ENCODE measurements at regions not wholly inside any gene's neighbourhood (a gene's known extent, or its start where the extent isn't known, plus 50 kb on each side); places are given as distances from the start of the nearest gene placed in this dataset.
A peak's percentile ranks its signal among the peaks of the same experiment; 100 is the strongest.

DNA sequence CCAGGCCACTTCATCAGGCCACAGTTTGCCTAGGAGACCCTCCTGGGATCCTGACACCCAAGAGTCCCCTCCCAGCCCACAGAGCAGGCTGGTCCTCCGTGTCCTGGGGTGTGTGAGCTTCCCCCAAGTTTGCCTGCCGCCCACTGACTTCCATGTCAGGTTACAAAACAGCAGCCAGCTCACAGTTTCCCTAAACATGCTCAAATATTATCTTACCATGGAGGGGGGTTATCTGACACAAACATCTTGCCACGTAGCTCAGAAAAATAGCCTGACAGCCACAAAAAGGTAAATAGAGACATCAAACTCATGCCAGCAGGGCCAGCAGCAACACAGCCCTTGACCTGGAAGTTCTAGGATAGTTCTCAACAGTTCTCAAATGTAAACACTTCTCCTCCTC, 346.5 kb downstream of the TNS1 start:
- no peak for DNase-seq (ENCODE audit: low spot score)

DNA sequence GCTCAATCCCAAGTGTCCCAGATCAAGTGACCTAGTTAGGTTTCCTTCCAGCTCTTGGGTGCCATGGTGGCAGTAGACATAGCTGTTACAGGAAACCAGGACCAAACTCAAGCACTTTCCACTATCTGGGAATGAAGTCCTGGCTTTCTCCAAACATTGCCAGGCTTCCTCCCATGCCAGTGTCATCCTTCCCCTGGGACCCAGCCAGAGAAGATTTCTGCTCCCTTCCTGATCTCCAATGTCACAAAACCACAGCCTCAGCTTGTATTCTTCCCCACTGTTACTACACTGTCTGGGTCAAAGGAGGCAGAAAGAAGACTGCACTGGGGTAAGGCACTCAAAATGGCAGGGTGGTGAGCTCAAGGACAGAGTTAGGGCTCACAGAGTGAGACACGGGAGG, 347.1 kb downstream of the TNS1 start:
- no peak for DNase-seq (ENCODE audit: low spot score)

DNA sequence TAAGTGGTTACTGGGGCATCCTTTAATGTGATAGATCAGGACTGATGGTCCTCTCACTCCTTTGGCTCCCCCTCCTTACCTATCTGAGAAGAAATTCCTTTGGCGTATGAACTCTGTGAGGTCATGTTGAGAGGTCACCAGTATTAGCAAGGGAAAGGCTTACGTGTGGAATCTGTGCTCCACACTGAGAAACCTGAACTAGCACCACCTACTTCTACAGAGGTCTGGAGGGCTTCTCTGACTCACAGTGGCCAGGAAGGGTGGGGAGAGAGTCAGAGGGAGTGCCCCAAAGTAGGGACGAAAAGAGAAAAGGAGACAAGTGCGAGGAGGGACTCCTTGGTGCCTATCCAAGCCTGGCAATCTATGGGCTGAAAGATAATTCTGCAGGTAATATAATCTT, 348.6 kb downstream of the TNS1 start:
- no peak for DNase-seq (ENCODE audit: low spot score)

DNA sequence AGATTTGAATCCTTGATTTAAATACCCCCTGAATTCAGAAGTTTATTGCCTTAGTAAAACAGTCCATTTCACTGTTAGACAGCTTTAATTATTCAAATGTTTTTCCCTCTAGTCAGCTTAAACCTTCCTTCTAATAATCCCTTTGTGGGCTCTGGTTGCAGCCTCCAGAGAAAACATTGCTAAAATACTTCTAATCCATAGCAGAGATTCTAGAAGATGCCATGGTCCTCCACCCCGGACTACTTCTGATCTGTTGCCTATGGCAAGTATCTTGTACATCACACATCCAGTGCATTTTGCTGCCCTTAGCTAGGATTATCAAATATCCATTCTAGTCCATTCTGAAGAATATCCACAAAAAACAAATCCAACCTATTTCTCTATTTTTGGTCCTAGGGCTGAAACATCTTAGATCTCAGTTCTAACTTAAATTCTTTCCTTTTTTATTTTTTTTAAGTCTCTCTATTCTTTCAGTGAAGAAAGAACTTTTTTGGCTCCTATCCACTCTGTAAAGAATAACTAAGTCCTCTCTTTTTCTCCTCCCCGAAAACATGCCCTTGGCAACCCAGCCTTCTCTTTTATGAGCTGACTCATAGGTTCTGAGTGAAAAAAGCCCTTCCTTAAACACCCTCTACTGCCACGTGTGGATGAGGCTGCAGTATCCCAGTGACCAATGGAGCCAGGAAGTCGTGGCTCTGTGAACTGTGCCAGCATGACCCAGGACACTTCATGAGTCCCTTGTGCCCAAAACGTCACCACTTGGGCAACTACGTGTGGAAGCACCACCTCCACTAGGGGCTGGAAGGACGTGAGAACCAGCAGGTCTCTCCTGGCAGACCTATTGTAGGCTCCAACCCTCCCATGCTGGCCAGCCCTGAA, 349.8 kb downstream of the TNS1 start:
- no peak for DNase-seq (ENCODE audit: low spot score)

DNA sequence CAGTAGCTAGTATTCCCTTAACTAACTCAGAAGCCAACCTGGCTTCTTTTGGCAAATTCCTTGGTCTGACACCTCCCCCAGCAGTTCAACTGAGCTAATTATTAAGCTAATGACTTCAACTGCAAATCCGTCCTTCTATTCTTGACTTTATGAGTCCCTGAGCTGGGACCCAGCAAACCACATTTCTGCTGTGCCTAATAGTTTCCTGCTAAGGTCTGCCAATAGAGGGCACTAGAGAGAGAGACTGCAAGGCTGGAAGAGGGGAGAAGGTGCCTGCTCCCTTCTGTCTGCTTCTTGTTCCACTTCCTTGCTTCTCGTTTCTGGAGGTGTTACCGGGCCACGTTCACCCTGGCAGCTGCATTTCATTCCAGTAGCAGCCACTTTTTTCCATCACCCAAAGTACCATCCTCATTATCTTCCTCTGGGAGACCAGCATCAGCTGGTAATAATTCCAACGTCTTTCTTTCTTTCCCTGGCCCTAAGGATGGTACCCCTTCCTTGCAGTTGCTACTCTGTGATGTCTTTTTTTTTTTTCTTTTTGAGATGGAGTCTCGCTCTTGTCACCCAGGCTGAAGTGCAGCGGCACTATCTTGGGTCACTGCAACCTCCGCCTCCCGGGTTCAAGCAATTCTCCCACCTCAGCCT, 352.0 kb downstream of the TNS1 start:
- peak; percentile 66 for DNase-seq (ENCODE audit: low spot score)

DNA sequence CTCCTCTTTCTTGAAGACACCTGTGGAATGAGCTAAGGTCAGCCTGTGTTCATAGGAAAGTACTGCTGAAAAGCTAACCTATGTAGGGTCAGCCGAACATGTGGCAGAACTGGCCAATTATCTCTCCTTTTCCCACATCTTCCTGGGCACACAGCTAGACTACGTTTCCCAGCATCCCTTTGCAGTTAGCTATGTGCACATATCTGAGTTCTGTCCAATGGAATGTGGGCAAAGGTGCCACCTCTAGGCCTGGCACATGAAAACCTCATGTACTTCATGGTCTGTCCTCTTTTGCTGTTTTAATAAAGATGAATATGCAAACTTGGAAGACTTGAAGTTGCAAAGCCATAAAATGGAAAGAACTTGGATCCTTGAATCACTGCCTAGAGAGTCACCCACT, 352.6 kb downstream of the TNS1 start:
- no peak for DNase-seq (ENCODE audit: low spot score)

DNA sequence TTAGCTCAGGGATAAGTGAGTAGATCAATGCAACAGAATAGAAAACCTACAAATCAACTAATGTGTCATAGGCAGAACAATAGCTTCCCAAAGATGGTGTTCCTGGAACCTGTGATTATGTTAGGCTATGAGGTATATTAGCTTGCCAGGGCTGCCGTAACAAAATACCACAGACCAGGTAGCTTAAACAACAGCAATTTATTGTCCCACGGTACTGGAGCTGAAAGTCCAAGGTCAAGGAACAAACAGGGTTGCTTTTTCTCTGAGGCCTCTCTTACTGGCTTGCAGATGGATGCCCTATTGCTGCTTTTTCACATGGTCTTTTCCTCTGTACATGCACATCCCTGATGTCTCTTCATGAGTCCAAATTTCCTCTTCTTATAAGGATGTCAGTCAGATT, 354.9 kb downstream of the TNS1 start:
- no peak for DNase-seq (ENCODE audit: low spot score)

DNA sequence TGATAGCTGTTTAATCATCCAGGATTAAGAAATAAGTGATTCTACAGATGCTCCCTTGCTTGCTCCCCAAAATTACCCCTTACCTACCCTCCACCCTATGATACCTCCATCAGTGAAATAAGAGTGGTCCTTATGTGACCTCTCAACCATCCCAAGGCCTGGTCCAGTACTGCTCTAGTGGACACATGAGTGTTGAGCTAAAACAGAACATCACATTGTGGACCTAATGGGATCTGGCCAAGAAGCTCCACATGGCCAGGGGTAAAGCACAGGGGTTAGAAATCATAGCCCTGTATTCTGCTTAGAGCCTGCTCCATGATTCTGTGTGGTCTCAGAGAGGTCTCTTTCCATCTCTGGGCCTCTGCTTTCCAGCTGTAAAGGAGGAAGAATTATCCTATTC, 355.6 kb downstream of the TNS1 start:
- no peak for DNase-seq (ENCODE audit: low spot score)

DNA sequence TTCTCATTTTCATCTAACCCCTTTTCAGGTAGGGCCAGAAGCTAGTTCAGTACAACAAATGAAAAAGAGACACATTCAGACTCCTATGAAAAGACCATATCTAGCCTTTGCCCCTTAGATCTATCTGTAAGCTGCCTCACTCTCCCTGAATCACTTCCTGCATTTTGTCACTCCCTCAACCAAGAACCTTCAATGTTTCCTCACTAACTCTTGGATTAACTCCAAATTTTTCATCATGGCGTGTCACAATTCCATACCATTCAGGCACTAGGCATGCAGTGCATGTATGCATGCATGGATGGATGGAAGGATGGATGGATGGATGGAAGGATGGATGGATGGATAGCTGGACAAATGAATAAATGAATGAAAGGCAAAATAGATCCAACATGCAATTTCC, 356.9 kb downstream of the TNS1 start:
- DNase-seq (ENCODE audit: low spot score), result no peak

DNA sequence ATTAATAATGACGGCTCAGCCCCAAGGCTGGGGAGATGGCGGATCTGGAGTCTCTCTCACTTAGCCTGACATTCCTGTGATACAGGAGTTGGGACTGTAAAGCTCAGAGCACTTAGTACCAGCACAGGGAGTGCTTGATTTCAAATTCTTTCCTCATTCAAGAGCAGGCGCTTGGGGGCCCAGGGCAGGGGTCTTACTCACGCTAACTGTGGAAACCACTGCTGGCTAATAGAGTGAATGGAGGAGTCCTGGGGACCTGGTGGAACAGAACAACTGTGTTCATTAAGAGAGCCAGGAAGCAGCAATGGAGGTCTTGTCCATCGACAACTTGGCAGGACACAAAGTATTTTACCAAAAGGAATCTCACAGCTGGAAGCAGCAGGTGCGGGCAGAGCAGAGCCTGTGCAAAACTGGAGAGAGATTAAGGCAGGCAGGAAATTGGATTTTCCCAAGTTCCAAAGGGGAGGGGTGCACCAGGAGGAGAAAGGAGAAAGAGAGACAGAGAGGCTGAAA, 358.9 kb downstream of the TNS1 start:
- DNase-seq (ENCODE audit: low spot score), result peak; percentile 41

DNA sequence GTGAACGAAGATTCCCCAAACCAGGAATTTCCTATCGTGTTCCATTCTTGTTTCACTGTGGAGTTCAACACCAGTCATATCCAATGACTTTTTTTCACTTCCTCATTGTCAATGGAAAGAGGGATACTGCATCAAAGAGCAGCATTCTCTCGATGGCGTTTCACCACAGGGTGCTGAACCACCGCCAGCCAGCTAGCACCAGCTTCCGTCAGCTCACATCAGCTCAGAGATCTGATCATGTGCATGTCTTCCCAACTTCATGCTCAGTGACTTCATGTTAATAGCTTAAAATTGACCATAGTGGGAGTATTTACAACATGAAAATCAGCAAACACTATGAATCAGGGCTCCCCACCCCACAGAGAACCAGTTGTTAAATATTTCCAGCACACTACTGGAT, 359.9 kb downstream of the TNS1 start:
- no peak for DNase-seq (ENCODE audit: low spot score)

DNA sequence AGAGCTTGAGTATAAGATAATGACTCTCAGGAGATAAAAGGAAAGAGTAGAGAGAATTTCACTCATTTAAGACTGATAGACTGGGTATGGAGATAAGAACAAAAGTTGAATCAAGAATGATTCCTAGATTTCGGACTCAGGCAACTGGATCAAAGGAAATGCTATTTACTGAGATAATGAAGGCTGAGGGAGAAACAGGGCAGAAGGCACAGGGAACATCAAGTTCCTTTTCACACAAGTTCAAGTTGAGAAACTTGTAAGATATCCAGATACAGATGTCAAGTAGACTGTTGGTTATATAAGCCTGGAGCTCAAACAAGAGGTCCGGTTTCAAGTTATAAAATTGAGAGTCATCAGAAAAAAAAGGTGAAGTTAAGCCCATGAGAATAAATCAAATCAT, 360.8 kb downstream of the TNS1 start:
- DNase-seq (ENCODE audit: low spot score), result no peak

DNA sequence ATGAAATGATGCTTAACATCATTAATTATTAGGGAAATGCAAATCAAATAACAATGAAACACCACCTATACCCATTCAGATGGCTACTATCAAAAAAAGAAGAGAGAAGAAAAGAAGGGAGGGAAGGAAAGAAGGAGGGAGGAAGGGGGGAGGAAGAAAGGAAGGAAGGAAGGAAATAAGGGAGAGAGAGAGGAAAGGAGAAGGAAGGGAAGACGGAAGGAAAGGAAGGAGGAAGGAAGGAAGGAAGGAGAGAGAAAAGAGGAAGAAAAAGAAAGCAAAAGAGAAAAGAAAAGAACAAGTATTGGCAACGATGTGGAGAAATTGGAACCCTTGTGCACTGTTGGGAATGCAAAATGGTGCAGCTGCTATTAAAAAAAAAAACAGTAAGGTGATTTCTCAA, 363.3 kb downstream of the TNS1 start:
- no peak for DNase-seq (ENCODE audit: low spot score)

DNA sequence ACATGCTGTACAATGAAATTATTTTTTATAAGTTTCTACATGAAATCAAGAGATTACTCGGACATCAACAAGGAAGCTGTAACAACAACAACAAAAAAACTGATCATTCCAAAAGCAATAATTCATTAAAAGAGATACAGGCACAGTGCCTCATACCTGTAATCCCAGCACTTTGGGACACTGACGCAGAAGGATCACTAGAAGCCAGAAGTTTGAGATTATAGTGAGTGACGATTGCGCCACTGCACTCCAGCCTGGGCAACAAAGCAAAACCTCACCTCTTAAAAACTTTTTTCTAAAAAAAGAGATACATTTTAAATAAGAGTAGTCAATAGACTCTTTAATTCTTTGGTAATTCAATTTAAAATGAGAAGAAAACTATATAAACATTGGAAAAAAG, 364.3 kb downstream of the TNS1 start:
- DNase-seq (ENCODE audit: low spot score), result no peak

DNA sequence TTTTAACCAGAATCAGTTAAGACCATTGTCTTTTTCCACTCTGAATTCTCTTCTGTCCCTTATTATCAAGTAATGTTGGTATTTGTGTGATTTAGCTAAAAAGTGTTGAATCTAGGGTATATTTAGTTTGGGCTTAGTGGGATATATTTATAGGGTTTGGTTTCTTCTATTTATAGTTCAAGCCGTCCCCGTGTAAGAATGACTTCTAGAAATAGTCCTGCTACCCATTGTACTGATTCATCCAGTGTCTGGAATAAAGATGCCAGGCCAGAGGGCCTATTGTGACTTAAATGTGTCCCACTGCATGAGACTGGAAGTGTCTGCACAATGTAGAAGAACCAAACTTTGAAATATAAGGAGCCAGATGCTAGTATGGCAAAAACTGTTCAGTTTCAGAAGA, 364.8 kb downstream of the TNS1 start:
- DNase-seq (ENCODE audit: low spot score), result no peak

DNA sequence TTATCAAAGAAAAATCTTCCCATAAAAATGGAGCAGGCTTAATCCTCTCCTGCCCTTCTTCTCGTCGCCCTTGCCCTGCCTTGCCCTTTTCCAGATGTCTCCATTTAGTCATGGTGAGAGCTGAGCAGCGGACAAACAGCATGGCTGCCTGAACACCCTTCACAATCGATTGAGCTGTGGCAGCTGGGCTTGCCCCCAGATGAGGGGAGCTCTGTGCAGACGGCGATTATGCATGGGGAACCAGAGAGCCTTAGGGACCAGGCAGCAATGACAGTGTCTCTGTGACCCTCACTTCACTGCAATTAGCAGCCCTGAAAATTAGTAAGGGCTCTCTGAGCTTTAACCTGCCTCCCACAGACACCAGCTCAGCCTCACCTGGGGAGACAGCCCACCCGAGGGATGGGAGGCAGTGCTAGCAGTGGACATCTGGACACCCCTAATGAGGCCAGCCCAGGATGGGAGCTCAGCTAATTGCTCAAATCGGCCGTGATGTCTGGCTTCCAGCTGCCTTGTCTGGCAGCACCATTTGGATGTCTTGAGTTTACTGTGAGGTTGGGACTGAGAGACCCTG, 365.7 kb downstream of the TNS1 start:
- peak; percentile 82 for DNase-seq (ENCODE audit: low spot score)

DNA sequence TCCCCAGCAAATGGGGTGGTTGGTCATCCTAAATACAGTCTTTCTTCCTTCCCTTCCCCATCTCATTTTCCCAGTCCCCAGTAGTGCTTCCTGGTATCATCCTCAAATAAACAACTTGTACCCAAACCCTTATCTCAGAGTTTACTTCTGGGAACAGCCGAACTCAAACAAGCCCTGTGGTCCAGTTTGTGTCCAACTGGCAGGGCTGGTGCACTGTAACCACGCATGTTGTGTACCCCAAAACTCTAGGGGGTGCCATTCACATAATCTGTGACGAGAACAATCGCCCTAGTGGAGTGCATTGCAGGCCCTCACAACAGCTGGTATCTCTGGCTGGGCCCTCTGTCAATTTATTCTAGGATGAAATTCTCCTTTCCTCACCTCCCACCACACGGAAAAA, 366.2 kb downstream of the TNS1 start:
- DNase-seq (ENCODE audit: low spot score), result no peak

DNA sequence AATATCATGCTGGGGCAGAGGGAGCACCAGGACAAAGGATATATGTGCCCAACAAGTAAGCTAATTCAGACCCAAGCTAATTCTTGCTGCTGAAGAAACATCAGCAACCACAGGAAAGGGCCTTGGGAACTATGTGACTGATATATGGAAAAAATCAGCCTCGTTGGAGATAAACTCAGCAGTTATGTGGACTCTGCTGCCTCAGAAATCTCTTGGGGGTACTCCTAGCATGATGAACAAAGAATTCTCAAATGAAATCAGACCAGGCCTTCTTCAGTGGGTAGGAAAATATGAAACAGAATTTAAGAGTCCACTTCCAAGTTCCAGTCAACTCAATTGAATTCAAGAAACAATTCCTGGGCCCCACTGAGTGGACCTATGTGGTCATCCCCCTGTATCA, 367.9 kb downstream of the TNS1 start:
- DNase-seq (ENCODE audit: low spot score), result no peak

DNA sequence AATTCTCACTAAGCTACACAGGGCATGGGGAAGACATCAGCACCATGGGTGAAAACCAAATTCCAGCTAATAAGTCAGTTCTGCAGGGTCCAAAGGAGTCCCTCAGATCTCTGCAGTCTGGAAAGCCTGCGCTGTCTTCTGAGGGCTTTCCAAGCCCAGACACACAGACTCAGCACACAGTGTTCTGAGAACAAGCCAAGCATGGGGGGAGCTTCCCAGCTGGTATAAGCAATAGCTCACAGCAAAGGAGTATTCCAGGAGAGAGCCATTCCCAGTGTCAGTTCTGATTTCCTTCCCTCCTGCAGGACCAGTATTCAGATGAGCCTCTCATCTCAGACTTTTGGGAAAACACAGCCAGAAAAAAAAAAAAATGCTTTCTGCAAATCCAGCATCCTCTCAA, 370.8 kb downstream of the TNS1 start:
- DNase-seq (ENCODE audit: low spot score), result no peak

DNA sequence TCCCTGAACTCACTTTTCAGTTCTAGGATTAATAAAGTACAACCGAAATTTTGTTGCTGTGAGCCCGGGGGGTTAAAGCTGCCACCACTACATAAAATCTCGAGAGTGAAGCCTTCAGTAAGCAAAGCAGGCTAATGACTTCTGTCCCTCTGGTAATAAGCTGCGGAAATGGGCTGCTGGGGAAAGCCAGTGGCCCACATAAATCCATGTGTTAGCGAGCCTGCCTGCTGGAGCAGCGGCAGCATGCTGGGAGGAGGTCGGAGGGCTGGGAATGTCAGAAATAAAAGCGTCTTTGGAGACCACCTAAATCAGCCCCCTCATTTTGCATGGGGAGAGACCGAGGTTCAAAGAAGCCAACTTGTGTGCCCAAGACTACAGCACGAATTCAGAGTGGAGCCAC, 371.7 kb downstream of the TNS1 start:
- no peak for DNase-seq (ENCODE audit: low spot score)

DNA sequence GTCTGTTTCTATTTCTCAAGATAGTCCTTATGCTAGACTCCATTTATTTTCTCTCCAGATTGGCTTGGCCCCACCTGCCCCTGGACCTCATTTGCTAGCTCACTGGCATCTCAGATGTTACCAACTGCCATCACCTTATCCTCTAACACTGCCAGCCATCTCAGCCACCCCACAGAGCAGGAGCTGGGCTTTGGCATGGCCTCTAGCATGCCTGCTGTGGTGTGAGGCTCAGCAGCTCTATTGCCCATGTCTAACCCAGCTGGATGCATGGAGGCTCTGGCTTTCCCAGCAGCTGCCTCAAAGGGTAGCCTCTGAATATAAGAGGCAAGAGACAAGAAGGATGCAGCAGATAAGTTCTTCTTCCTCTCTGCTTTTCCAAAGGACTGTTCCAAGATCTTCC, 373.4 kb downstream of the TNS1 start:
- no peak for DNase-seq (ENCODE audit: low spot score)

DNA sequence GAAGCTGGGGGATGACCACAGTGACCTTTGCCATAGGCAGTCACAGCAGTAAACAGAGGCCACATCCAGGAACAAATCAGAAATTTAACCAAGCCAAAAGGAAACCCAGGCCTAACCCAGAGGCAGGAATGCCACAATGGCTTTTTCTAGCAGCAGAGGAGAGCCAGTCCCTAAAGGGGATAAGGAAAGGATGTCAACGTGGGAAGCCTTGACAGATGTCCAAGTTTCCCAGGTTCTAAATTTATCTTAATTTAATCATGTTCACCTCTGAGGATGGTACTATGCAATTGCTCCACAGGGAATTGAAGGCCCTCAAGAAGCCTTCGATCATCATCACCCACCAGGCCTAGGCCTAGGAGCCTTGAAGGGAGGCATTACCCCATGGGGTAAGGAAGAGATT, 374.7 kb downstream of the TNS1 start:
- DNase-seq (ENCODE audit: low spot score), result no peak

DNA sequence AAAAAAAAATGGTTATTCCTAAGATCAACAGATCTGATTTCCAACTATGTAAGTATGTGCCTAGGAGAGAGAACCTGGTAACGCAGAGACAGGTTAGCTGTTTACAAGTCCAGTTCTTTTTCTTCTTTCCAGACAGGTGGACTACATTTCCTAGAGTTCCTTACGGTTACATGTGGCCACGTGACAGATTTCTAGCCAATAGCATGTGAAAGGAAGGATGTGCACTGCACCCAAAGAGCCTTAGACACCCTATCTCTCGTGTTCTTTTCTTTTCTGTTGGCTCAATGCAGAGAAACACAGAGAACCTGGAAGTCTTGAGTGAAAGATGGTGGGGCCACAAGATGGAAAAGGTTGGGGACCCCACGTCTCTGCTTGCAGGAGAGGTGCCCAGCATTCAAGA, 375.9 kb downstream of the TNS1 start:
- no peak for DNase-seq (ENCODE audit: low spot score)
